Motor neuron (in vitro differentiated cells): ENCODE measurements at regions not wholly inside any gene's neighbourhood (a gene's known extent, or its start where the extent isn't known, plus 50 kb on each side); places are given as distances from the start of the nearest gene placed in this dataset.
A peak's percentile ranks its signal among the peaks of the same experiment; 100 is the strongest.

Experiments used
- ATAC-seq, 8 experiments: fragments of 200-7000 bp; cut with Tn5 transposase; replicated peaks in 6 of 8; 2 replicates each; pipeline ENCODE4 v1.8.0; 2021; ENCODE audit warnings: mild to moderate bottlenecking in 8 of 8, moderate library complexity in 8 of 8
- H3K27ac ChIP-seq, 2 donors: fragments of 250-450 bp; sonication (Bioruptor Pico); 2 replicates each; pipeline ENCODE4 v1.9.0; 2021; ENCODE audit warnings: antibody characterized with exemption in 2 of 2, mild to moderate bottlenecking in 2 of 2, moderate library complexity in 1 of 2
- H3K4me1 ChIP-seq, 2 donors: fragments of 250-450 bp; sonication (Bioruptor Pico); replicated peaks in 1 of 2; 2 replicates each; pipeline ENCODE4 v1.6.1; 2021; ENCODE audit warnings: antibody characterized with exemption in 2 of 2, mild to moderate bottlenecking in 2 of 2, moderate library complexity in 1 of 2
- H3K4me3 ChIP-seq, 5 donors: fragments of 250-450 bp; sonication (Bioruptor Pico); 2 replicates each; pipeline ENCODE4 v1.9.0; 2021; ENCODE audit warnings: antibody characterized with exemption in 5 of 5, mild to moderate bottlenecking in 5 of 5, moderate library complexity in 4 of 5
- WGBS, 10 experiments: fragments of 450-650 bp; shearing (Covaris generic); methylation state at CpG; one replicate each; pipeline ENCODE4 v1.0.0; 2022; 5-methylcytosine and 5-hydroxymethylcytosine counted together
- in situ Hi-C, 9 experiments: fragments of 400-800 bp; cut with MboI; loops; one replicate each; pipeline ENCODE4 v1.15.0; 2021; ENCODE audit warnings: low sequenced_read_pairs in 9 of 9, low pct_unique_long_range_greater_than_20kb in 2 of 9; ENCODE audit not compliant: unreplicated experiment in 9 of 9

DNA sequence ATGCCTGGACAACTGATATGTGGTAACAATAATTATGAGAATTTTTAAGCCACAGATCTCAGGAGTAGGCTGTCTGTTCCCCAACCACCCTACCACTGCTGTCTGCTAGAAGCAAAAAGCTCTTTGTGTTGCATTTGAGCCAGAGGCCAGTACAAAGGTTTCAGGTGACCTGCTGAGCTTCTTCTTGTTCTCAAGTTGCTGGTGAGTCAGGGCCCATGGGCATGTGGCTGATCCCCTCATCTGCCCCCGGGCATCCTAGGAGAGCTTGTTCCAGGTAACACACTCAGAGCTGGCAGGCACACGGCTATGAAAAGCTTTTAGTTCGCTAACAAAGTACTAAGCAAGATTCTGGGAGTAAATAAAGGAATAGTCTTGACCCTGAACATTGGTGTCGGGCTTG lies 285.3 kb downstream of the CDC5L start:
- H3K4me3 ChIP-seq = no peak overlapping the region
- H3K27ac ChIP-seq = no peak overlapping the region
- in situ Hi-C loops = loop anchor here in 5 of 9 experiments (25.0 kb wide), 3 partner anchors 739 to 1239 kb away; no protein-coding TSS in a partner anchor
- 33 to 100% (median 87%) methylated on average over 1 to 4 of the region's 4 CpGs; no CpG with 5 or more reads in 2 of the 10 experiments for WGBS, 10 experiments
- H3K4me1 ChIP-seq = no peaks in the 10 kb centered on the region
- no peak for ATAC-seq

DNA sequence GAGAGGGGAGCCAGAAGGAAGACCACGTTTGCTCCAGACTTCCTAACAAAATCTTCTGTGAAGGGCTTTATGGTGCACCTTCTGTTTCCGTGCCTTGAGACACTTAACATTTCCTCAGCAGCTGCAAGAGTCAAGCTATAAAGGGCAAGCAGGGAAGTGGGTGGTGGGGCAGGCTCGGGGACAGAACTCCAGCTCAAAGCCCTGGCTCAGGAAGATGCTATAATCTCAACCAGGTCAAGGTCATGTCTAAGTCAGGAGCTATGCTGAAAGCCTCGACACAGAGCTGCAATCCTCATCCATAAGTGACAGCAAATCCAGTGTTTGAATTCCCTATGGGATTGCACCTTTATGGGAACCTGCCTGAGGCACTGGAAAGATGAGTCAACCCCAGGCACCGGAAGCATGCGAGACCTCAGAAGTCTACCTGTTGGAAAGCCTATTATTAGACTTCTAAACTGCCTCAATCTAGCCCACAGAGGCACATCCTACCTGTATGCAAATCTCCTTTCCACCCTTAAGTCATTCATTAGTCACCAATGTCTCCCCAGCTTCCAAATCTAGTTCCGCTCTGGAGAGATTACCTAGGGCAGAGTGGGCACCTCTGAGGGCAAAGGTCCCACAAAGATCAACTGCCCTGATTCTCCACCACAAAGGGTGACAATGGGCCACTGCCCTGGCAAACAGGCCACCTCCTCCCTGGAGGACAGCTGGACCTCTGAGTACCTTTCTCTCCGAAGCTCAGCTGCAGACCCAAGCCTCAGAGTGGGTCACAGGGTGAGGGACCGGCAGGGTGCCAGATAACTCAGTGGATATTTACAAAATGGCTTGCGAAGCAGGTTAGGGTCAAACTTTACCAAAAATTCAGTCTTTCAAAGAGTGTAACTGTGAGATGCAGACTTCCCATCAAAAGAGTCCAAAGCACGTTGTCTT lies 287.0 kb downstream of the CDC5L start:
- no peak for ATAC-seq
- H3K27ac ChIP-seq = no peak overlapping the region
- in situ Hi-C loops = loop anchor here in 5 of 9 experiments (25.0 kb wide), 3 partner anchors 738 to 1238 kb away; no protein-coding TSS in a partner anchor
- no peaks in the 10 kb centered on the region for H3K4me1 ChIP-seq
- H3K4me3 ChIP-seq = no peak overlapping the region
- WGBS, 10 experiments = 56 to 92% (median 80%) methylated on average over 1 to 8 of the region's 11 CpGs; no CpG with 5 or more reads in 1 of the 10 experiments

DNA sequence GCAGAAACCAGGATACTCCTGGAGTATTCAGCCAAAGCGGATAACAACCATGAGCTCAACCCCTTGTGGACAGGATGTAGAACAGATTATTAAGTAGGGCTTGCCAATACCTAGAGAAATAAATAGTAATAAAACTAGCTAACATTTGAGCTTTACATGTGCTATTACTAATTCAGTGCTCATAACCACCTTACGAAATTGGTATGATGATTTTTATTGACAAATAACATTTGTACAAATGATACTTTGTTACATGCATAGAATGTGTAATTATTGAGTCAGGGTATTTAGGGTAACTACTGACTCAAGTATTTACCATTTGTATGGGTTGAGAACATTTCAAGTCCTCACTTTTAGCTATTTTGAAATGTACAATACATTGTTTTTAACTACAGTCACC lies 287.9 kb downstream of the CDC5L start:
- in situ Hi-C loops = no loop called here
- WGBS, 10 experiments = 50 to 100% (median 87%) methylated on average over 1 to 2 of the region's 2 CpGs; no CpG with 5 or more reads in 5 of the 10 experiments

DNA sequence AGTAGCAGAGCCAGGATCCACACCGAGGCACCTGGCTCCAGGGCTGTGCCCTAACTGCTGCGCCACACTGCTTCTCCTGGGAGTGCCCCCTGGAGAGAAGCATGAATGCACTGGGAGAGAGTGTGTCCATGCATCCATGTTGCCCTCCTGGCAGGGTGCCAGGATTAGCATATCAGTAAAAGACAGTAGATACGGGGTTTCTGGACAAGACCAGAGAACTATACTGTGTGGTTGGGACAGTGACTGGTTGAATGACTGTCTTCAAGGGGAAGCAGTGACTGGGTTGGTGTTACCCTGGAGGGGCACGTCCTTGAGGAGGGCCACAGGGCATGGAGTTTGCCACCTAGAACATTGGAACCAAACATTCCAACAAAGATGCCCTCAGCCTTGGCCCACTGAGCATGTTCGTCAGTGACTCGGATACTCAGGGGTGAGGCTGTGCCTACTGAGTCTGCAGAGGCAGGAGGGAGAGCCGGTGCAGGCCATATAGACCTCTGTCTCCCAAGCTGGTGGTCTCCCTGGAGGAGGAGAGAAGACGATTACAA lies 288.8 kb downstream of the CDC5L start:
- no peak overlapping the region for H3K4me3 ChIP-seq
- in situ Hi-C loops = no loop called here
- no peak for ATAC-seq
- WGBS, 10 experiments = 65 to 100% (median 75%) methylated on average over 1 to 3 of the region's 8 CpGs; no CpG with 5 or more reads in 3 of the 10 experiments
- peaks cover 7 to 10% of the 10 kb centered on the region in 2 donors for H3K4me1 ChIP-seq
- no peak overlapping the region for H3K27ac ChIP-seq

More for the DNA sequence above, 287.9 kb downstream of the CDC5L start:
- Histone ChIP-seq H3K4me3 (no peak overlapping the region), H3K27ac (no peak overlapping the region), H3K4me1 (peaks cover 5 to 8% of the 10 kb centered on the region in 2 donors)
- ATAC-seq = no peak

DNA sequence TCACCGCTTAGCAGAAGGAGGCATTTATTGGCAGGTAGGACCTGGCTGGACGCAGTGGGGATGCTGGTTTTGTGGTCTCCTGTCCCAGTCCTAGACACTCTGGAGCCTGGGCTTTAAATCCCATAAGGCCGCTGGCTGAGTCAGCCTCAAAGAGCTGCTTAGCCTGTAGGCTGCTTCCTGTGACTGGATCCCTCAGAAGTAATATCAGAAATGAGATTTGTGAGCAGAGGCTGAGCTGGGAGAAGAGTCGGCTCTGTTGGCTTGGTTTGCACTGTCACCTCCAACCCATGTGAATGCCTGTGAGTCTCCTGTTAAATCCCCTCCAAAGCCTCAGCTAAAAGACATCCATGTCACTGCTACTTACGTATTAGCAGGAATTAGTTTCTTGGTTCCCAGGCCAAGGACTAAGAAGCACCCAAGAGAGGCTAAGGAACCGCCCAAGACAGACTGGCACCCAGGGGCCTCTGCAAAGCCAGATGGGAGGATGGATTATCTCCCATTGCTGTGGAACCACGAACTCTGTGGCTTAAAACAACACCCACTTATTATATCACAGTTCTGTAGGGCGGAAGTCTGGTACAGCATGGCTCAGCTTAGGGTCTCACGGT lies 289.4 kb downstream of the CDC5L start:
- H3K4me1 ChIP-seq = peaks cover 7 to 13% of the 10 kb centered on the region in 2 donors
- no peak for ATAC-seq
- in situ Hi-C loops = no loop called here
- 46 to 100% (median 89%) methylated on average over 1 to 7 of the region's 9 CpGs for WGBS, 10 experiments
- H3K4me3 ChIP-seq = no peak overlapping the region
- no peak overlapping the region for H3K27ac ChIP-seq

DNA sequence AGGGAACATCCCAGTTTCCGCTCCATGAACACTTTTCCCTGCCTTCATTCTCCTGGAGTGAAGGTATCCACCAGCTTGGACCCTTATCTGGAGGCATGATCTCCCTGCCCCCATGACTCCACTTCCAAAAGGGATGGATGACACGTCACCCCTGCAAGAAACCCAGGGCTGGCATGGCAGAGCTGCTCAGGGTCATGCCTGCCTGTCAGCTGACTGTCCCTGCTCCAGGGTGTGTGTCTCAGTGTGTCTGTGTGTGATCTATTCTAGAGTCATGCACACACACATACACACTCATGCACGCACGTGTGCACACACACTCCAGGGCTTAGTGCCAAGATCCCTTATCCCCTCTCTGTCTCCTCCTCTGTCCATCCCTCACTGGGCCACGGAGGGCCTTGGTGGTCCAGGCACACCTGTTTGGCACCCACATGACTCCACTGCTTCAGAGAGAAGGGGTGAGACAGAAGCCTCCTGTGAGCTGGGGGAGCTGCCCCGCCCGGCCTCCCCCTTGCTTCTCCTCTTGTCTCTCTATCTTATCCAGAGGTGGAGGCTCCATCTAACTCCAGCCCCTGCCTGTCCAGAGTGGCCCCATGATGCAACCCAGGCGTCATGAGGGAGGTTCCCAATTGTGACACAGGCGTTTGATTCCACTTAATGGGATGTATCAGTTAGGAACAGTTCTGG lies 290.9 kb downstream of the CDC5L start:
- no peak overlapping the region for H3K27ac ChIP-seq
- peaks cover 7 to 13% of the 10 kb centered on the region in 2 donors for H3K4me1 ChIP-seq
- WGBS, 10 experiments = 50 to 100% (median 83%) methylated on average over 1 to 3 of the region's 9 CpGs; no CpG with 5 or more reads in 4 of the 10 experiments
- in situ Hi-C loops = no loop called here
- H3K4me3 ChIP-seq = no peak overlapping the region
- no peak for ATAC-seq

DNA sequence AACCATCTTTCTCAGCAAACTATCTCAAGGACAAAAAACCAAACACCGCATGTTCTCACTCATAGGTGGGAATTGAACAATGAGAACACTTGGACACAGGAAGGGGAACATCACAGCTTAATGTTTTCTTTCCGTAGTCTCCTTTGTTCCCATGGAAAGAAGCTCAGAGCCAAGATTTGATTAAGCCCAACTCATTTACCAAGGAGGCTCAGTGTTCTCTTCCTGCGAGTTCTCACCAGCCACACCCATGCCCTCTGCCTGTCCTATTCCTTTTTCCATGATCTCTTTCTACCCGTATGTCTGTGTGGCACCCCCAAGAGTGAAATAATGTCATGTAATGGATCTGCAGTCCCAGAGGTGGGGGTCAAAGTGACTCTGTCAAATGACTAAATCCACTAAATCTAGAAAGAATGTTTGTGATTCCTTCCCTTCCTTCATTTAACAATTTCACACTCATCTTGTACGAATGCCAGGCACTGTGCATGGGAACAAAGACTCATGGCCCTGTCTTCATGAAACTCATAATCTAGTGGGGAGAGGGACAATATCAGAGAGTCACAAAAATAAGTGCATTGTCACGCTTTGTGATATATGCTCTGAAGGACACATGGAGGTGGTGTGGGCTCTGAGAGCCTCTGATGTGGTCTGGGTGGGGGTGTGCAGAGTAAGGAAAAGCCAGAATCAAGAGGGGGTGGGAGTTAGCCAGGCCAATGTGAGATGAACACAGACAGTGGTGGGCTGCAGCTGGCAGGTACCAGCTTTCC lies 292.1 kb downstream of the CDC5L start:
- H3K4me3 ChIP-seq = no peak overlapping the region
- H3K27ac ChIP-seq = no peak overlapping the region
- peak in 1 of 8 experiments; percentile 22 for ATAC-seq
- H3K4me1 ChIP-seq = peaks cover 7 to 13% of the 10 kb centered on the region in 2 donors
- 8 to 100% (median 94%) methylated on average over 1 to 6 of the region's 6 CpGs; no CpG with 5 or more reads in 1 of the 10 experiments for WGBS, 10 experiments
- in situ Hi-C loops = no loop called here

DNA sequence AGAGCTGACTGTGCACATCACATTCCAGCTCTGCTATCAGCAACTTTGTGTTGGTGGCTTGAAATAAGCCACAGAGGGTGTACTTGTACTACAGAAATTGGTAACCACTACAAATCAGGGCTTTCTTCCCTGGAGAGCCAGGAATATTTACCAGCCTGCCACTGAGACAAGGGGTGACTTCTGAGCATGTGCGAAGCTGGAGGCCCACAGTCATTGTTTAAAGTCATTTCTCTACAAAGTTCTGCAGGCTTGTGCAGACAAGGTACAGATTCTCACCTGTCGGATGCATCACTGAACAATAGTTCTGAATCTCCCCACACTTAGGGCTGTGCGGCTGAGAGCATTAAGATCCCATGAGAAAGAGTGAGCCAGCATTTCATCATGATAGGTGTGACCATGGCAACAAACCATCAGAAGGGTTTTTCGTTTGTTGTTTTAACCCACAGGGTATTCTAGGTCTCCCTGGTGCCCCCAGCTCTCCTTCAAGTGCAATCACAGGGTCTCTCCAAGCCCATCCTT lies 292.8 kb downstream of the CDC5L start:
- in situ Hi-C loops = no loop called here
- peaks cover 7 to 13% of the 10 kb centered on the region in 2 donors for H3K4me1 ChIP-seq
- WGBS, 10 experiments = 60 to 100% (median 95%) methylated on average over 1 to 4 of the region's 4 CpGs; no CpG with 5 or more reads in 2 of the 10 experiments
- no peak overlapping the region for H3K27ac ChIP-seq
- peak in 4 of 8 experiments; percentile 21 to 64 (median 56) for ATAC-seq
- H3K4me3 ChIP-seq = no peak overlapping the region

DNA sequence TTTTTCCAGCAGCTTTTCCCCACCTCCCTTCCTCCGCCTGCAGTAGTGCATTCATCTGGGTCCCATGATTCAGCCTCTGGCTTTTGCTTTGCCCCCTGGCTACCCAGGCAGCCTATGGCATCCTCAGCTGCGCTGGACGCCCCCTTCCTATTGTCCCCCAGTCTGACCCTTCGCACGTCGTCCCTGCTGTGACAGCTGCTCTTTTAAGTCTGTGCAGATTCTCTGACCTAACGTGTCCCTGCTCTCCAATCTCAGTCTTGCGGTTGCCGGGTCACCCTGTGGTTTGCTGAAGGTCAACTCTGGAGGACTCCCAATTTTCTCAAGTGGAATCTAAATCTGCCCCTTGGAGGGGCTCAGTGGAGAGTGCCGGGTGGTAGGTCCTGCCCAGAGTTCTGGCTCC lies 294.3 kb downstream of the CDC5L start:
- Histone ChIP-seq H3K4me3 (no peak overlapping the region), H3K27ac (no peak overlapping the region), H3K4me1 (peaks cover 7 to 13% of the 10 kb centered on the region in 2 donors)
- 40 to 100% (median 80%) methylated on average over 1 to 7 of the region's 10 CpGs; no CpG with 5 or more reads in 1 of the 10 experiments for WGBS, 10 experiments
- ATAC-seq = peak in 5 of 8 experiments; percentile 39 to 65 (median 58)
- in situ Hi-C loops = no loop called here

DNA sequence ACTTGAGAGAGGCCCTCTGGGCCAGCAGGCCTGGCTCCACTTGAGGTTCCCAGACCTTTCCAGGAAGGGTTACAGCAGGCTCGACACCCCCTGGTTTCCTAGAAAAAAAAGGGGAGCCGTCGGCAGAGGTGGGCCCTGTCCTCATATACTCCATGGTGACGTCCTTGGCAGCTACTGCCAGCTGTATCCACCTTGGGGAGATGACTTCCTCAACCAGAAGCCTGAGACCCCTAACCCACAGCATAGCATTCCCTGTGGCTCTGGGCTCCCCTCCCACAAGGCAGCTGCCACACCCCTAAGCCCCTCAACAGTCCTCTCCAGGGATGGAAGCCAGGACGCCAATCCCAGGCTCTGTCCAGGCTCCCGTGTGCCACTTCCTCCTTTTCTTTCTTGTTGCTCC lies 294.8 kb downstream of the CDC5L start:
- in situ Hi-C loops = no loop called here
- no peak overlapping the region for H3K4me3 ChIP-seq
- no peak for ATAC-seq
- H3K27ac ChIP-seq = no peak overlapping the region
- peaks cover 7 to 13% of the 10 kb centered on the region in 2 donors for H3K4me1 ChIP-seq
- 60 to 100% (median 90%) methylated on average over 1 to 5 of the region's 6 CpGs; no CpG with 5 or more reads in 4 of the 10 experiments for WGBS, 10 experiments

DNA sequence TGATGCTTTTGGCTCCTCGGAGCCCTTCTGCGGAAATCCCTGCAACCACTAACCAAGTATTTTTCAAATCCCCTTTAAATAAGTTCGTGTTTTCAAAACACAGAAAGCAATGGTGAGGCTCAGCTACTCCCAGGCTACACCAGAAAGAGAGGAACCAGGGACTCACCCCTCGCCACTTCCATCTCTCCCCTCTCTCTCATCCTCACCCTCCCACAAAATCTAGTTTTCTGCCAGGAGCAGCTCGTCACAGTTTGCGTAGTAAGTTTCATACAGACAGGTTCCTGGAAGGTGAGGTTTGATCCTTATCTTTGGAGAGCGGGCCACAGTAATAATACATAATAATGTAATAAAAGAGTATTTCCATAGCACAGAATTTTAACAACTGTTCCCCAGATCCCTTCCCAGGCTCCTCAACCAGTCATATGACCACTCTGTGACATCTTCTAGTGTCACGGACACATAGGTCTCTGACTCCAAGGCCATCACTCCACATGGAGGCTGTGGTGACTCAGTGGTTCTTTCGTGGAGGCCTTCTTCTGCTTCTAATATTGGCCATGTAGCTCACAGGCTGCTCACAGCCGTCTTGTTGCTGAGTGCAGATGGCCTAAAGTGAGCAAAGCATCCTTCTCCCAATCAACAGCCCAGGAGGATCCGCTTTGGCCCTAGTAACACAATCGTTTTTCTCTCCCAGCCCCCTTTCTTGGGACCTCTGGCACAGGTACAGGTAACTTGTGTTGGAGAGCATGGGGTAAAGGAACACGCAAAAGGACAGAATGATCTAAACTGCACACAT lies 295.7 kb downstream of the CDC5L start:
- 64 to 100% (median 86%) methylated on average over 3 to 12 of the region's 13 CpGs; no CpG with 5 or more reads in 1 of the 10 experiments for WGBS, 10 experiments

More for the DNA sequence above, 295.7 kb downstream of the CDC5L start:
- Histone ChIP-seq H3K27ac (no peak overlapping the region), H3K4me1 (peaks cover 7 to 13% of the 10 kb centered on the region in 2 donors), H3K4me3 (no peak overlapping the region)
- in situ Hi-C loops = no loop called here
- no peak for ATAC-seq
